CMK (cell line): ENCODE measurements at regions not wholly inside any gene's neighbourhood (a gene's known extent, or its start where the extent isn't known, plus 50 kb on each side); places are given as distances from the start of the nearest gene placed in this dataset.

ENCODE experiments used
- DNase-seq: peaks from one replicate; pipeline ENCODE4 v3.0.0-alpha.2; 2010; ENCODE audit warnings: low read depth

DNA sequence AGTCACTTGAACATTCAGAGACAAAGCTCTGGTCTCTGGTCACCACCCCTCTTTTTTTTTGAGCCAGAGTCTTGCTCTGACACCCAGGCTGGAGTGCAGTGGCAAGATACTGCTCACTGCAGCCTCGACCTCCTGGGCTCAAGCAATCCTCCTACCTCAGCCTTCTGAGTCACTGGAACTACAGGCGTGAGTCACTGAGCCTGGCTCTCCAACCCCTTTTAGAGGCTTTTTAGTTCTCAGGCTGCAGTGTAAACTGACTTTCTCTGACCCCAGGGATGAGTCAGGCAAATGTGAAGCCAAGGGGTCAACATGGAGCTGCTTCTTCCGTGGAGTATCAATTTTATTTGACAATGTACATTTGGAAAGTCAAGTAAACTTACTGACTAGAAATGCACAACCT lies 229.2 kb downstream of the PTTG2 start:
- DNase-seq = no peak

GRCh38 chr4:38190717-38191178 lies 230.6 kb downstream of the PTTG2 start:
- DNase-seq = no peak

GRCh38 chr4:38192516-38192915 lies 232.3 kb downstream of the PTTG2 start:
- no peak for DNase-seq

GRCh38 chr4:38193236-38193863 lies 233.2 kb downstream of the PTTG2 start:
- DNase-seq = no peak

- DNase-seq = no peak
Measured at GRCh38 chr4:38194047-38194602, 233.9 kb downstream of the PTTG2 start.

DNA sequence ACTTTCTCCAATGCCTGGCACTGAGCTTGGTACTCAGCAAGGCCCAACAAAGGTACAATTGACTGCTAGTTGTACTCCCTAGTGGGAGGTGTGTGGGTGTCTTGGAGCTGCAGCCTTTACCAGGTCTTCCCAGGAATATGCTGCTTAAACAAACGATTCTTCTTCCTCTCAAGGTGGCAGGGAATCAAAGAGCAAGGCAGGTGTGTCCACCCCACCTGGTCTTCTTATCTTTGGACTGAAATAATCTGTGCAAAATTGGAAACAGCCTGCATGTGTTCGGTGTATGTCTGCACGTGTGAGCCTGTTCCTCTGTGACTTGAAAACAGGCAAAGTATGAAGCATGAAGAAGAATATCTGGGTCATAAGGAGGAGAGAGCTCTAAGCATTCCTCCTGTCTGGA lies 235.3 kb downstream of the PTTG2 start:
- DNase-seq = no peak

DNA sequence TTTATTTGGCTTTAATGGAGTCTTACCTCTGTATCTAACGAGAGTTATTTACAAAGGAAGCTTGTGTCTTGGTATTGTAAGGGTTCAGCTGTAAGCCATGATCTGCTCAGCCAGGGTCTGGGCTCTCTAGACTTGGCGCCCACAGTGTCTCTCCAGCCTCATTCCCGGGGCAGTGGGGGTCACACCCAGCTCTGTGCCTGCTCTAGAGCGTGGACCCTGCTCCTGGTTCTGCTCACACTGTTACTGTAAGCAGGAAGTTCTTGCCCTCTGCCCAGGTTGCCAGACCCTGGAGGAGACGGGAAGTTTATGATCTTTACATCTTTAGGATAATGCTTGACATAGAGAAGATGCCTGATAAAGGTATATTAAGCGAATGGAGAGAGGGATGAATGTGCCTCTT lies 235.7 kb downstream of the PTTG2 start:
- DNase-seq = no peak

GRCh38 chr4:38202242-38202641 lies 242.0 kb downstream of the PTTG2 start:
- no peak for DNase-seq

DNA sequence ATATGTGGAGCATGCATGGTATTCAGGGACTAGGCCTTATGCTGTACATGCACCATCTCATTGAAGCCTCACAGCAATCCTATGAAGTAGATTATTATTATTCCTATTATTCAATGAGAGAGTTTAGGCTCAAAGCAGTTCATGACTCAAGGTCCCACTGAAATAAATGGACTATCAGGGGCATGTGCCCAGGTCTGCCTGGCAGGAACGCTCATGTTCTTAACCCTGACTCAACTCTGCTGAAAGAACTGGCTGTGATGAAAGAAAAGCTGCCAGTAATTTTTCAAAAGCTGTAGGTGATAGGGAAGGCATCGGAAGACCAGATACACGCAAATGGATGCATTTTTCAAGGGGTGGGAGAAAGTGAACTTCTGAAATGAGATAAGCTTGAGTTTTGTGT lies 243.4 kb downstream of the PTTG2 start:
- no peak for DNase-seq

- DNase-seq = no peak
Measured at GRCh38 chr4:38204339-38205035, 244.3 kb downstream of the PTTG2 start.

DNA sequence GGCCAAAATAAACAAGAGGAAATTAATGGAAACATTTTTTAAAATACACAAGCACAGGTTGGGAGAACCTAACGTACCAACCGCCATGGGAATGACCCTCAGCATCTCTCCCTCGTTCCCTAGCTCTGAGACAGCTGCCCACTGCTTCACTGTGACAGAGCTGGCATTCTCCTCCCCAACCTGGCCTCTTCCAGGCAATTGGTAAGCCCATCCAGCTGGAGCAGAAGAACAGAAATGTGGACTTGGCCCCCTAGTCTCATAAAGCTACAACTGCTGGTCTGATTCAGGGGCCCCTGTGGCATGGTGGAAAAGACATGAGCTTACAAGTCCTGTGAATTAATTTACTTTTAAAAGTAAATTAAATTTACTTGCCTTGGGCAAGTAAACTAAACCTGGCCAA lies 245.1 kb downstream of the PTTG2 start:
- no peak for DNase-seq

GRCh38 chr4:38207110-38207457 lies 246.9 kb downstream of the PTTG2 start:
- no peak for DNase-seq

DNA sequence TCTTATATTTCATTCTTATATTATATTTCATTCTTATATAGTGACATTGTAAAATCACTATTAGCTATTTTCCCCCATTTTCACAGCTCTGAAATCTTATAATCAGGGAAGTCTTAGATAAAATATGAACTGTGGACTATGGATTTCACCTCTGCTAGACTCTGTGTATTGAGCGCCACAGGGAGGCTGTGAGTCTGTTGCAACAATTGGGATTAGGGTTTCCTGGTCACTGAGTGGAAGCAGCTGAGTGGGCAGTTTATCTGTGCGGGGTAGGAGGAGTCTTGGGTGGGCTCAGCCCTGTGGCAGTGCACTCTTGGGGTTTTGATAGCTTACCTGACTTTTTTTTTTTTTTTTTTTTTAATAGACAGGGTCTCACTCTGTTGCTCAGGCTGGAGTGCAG lies 249.5 kb downstream of the PTTG2 start:
- no peak for DNase-seq

DNA sequence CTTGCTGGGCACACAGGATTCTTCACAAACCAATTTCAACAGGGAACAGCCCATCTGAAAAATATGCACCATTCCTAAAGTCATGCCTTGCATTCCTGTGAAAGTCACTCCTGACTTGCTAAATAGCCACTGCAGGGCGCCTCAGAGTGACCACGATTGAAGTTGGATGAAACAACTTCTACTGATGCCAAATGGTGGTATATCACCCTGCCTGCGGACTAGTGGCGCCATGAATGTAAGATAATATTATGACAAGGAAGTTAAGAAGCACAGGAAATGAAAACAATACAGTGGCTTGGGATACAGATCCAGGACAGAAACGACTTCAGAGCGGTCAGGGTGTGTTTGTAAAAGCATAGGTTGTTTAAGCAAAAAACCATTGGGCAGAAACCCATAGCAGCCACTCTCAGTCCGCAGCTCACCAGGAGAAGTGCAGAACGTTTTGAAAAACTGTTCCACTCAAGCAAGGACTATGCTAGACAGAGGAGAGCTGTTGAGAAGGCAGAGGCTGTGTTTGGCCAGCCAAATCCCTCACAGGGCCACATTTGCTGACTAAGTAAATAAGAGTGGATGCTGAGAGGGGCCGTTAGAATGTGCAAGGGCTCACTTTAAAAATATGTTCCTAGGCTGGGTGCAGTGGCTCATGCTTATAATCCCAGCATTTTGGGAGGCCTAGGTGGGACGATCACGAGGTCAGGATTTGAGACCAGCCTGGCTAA lies 250.4 kb downstream of the PTTG2 start:
- DNase-seq = no peak

GRCh38 chr4:38211885-38212284 lies 251.7 kb downstream of the PTTG2 start:
- DNase-seq = no peak

GRCh38 chr4:38213083-38213805 lies 253.0 kb downstream of the PTTG2 start:
- no peak for DNase-seq

DNA sequence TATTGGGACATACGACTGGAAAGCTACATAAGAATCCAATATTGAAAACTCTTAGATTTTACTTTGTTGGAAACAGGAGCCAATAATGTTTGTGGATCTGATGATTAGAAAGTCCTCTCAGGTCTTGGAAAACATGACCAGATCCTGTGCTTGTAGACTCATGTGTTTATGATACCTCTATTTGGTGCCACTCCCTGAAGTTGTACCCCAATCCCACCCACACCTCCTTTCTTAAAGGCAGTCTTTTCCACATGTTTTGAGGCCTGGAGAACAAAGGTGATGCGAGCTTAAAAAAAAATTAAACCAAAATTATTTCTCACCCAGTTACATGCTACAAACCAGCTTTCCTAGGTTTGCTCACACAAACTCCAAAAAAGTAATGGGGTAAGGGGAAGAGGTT lies 262.7 kb downstream of the PTTG2 start:
- DNase-seq = no peak

DNA sequence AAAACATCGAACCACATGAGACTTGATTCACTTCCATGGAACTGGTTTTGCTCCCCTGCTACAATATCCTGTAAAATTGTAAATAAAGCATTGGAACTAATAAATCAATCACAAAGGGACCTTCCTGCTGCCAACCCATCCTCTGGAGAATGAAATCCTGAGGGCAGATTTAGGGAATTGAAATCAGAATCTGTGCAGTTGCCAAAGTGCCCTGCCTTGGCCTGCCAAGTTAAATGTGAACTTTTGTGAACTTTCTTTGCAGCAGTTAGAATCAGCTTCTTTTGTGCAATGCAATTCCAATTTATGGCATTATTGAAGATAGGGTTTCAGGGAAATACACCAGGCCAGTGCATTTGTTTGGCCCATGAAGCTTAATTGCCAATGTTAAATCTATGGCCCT lies 263.1 kb downstream of the PTTG2 start:
- no peak for DNase-seq

- DNase-seq = no peak
Measured at GRCh38 chr4:38223782-38224236, 263.6 kb downstream of the PTTG2 start.

DNA sequence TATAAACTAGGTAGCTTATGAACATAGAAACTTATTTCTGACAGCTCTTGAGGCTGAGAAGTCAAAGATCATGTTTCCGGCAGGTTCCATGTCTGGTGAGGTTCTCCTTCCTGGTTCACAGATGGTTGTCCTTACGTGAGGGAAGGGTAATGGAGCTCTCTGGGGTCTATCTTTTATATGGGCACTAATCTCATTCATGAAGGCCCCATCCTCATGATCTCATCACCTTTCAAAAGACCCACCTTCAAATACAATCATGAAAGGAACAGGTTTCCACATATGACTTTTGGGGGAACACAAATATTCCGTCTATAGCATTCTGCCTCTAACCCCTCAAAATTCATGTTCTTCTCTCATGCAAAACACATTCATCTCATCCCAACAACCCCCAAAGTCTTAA lies 264.7 kb downstream of the PTTG2 start:
- no peak for DNase-seq

DNA sequence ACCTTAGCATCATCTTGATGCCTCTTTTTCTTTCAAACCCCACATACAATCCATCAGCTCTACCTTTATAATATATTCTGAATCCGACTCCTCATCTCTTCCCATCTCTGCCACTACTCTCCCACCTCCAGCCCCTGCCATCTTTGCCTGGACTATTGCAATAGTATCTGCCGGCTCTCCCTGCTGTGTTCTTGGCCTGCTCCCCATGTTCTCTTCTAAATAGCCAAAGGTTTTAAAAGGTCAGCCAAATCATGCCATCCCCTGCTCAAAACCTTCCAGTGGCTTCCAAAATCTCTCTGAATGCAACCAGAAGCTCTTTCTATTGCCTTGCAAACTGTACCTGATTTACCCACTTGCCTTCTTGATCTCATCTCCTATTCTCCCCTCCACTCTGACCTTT lies 266.0 kb downstream of the PTTG2 start:
- no peak for DNase-seq

GRCh38 chr4:38230121-38230801 lies 270.1 kb downstream of the PTTG2 start:
- no peak for DNase-seq
